HG03457 (cell line): ENCODE measurements at regions not wholly inside any gene's neighbourhood (a gene's known extent, or its start where the extent isn't known, plus 50 kb on each side); places are given as distances from the start of the nearest gene placed in this dataset.
"Not testable (repeated sequence)": the region's sequence is repeated elsewhere in the genome, so short reads cannot be mapped to it uniquely, and the experiment has no call there.

ENCODE experiments used
- ATAC-seq: cut with Tn5 transposase; IDR thresholded peaks from one replicate; pipeline ENCODE4 v1.9.1; 2021; ENCODE audit warnings: moderate number of reproducible peaks; ENCODE audit not compliant: unreplicated experiment

DNA sequence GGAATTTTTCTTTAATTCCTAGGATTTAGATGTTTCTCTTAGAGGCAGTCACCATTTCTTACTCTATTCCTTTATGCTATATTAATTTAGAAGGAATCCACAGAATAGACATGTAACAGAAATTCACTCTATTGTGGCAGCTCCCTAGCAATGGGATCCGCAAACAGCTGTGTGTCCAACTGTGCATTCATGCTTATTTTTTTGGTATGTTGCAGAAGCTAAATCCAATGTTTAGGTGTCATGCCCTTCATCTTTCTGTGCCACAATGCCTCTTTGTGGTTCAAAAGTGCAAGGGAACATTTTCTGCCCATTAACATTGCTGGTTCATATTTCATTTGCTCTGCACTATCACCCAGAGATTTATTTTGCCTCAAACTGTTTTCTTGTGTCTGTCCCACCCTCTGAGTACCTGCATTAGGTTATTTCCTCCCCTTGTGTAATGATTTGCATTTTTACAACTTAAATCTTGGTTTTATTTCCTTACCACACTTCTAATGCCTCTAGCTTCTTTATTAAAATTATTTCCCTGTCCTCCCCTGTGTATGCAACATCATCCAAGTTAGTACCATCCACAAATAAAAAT is 816.5 kb downstream of the EFNA5 start:
- ATAC-seq, result no peak

DNA sequence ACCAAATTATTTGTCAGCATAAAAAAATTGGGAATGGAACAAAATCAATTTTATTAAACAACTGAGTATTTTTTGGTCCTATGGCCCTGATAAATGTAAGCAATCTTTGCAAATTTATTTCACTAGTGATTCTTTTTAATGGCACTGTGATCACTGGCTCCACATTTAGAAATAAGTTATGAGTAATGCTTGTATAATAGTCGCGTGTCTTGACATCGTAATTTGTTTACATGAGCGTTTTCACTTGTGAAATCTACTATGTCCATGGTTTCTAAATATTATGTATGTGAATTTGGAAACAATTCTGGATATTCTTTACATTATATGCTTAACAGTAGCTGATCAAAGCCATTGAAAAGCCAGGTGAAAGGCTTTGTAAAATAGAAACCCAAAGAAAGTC is 817.5 kb downstream of the EFNA5 start:
- no peak for ATAC-seq

DNA sequence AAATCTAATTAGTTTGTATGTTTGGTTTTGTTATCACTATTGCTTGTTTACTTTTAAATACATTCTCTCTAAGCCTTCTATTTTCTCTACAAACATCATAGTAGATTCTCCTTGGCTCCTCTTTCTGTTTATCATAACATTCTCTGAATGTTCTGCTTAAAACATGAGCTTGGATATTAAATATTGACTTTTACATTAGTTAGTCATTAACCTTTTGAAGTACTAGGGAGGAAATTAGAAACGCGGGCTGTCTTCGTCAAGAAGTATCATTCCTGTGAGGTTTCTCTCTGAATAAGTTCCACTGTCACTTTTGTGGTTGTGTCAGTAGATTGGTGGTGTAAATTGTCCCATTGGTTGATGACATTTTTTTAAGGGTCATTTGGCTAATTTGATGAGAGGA is 821.5 kb downstream of the EFNA5 start:
- no peak for ATAC-seq

DNA sequence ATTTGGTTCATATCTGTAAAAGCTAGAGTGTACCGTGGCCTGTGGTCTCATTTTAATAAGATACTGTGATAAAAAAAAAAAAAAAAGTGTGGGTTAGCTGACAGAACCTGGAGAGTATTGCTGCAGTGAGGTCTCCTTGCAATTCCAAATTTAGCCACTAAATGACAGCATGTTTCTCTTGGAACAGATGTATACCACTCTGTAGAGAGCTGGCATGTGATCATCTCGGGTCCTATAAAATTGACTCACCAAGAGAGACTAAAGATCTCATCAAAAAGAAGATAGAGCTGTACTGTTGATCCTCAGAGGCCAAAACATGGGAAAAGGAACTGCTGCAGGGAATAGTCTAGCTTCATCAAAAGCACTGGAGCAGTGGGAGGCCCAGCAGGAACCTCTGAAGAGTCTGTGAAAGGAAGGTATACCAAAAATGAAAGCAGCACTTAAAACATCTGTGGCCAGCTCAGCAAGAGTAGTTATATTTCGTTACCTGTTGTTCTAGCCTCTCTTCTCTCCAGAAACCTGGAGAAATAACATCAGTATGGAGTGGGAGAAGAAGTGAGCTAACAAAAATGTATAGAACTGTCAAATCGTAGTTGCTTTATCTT is 826.8 kb downstream of the EFNA5 start:
- no peak for ATAC-seq

DNA sequence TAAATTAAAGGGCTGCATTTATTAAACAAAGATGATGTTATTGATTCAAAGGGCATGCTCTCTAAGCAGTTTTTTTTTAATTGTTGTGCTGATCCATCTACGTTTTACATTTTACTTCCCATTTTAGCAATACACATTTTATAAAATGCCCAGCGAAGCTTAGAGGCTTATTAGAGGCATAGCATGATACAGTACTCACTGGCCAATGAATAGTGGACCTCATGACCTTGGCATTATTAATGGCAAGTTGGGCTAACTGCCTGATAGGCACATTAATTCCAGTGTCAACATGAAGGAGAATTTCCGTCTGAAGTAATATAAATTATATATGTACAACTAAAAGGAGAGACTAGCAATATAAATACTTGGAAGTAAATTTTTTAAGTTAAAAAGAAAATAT is 837.2 kb downstream of the EFNA5 start:
- ATAC-seq, result no peak

DNA sequence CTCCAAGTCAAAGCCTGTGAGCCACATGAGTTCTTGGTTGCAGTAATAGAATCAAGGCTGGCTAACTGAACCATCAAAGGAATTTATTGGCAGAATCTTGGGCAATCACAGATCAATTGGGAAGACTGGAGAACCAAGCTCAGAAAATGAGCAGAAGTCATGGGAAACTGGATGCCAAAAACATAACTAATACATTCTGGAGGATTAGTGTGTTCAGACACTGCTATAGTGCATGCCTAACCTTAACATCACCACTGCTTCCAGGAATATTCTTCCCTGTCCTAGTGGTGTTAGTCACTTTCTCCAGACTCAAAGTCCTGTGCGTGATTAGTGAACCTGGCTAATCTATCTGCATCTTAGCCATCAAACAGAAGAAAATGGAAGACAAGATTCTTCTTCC is 843.7 kb downstream of the EFNA5 start:
- no peak for ATAC-seq

DNA sequence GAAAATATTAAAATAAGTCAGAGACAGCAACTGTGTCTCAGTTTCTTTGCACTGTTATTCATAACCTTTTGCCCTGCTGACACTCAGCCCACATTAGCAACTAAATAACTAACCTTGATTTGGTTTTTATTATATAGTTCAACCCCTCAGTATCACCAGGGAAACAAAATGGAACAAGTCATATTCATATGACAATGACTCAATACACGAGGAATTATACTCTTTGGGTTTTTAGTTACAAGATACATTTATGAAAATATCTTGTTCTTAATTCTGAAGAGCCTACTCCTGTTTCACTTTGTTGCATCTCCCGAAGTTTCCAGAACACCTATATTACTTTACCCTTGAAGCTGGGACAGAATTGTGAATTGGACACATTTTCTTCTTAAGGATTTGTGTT is 845.4 kb downstream of the EFNA5 start:
- ATAC-seq, result no peak

DNA sequence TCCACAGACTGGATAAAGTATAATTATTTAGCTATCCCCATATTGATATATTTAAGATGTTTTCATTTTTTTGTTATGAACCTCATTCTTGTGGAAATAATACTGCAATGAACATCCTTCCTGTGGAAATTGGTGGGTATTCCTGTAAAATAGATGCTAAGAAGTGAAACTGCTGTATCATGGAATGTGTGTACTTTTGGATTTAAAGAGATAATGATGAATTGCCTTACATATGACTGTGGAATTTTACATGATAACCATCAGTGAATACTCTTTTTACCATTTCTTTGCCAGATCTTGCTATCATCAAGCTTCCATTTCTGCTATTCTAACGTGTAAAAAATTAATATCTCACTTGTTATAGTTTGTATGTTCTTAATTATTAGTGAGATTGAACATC is 847.9 kb downstream of the EFNA5 start:
- ATAC-seq, result no peak

DNA sequence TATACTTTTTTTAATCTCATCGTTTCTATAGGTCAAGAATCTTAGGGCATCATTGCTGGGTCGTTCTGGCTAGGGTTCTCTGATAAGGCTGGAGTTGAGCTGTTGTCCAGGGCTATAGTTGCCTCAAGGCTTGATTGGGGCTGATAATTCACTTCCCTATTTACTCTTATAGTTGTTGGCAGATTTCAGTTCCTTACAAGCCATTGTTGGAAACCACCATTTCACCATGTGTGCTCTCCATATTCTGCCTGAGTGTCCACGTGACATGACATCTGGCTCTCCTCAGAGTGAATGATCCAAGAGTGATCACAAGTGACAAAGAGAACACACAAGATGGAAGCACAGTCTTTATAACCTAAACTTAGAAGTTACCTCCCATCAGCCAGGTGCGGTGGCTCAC is 852.2 kb downstream of the EFNA5 start:
- ATAC-seq, result no peak

DNA sequence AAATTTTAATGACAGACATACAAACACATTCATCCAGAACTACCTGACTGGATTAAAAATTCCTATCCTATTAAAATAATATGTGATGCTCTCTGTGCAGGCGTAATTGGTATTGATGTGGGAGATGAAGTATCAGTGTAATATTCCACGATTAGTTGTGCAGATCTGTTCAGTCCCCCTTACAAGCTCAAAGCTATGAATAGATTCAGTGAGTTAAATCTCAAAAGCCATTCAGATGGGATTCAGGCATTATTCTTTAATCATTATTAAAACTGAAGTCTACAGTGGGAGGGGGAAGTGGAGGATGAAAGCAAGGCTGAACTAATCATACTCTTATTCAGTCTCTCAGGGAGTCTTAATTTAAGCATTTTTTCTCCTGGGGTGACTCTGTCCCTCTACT is 855.8 kb downstream of the EFNA5 start:
- no peak for ATAC-seq

DNA sequence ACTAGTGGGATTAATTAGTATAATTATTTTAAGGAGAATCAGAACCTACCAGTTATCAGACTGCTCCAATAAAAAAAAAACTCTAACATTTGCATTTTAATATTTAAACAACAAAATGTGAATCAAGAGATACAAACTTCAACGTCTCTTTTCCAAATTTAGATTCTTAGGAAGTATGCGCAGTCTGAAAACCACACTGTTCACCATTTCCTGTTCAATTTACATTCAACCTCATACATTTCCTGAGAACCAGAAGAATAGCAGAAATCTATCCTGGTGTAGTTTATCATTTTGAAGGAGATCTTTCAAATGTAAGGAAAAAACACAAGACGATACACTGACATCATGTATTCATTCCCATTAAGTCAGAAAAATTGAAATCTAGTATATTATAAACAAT is 869.2 kb downstream of the EFNA5 start:
- ATAC-seq, result no peak

DNA sequence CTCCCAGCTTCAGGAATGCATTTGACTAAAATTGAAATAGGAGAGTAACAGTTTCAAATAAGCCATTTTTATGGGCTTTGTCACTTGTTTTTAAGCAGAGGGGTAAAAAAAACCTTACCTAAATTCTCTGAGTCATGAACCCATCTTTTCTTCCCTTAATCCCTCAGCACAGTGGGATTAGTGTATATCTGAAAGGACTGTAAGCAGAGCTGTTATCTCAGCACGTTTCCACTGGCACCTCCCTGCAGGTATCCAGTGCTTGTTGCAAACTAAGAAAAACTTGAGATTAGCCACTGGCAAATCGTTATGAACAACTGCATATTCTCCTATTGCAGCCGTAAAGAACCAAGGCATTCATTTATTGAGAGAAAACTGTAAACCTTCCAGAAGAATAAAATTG is 872.7 kb downstream of the EFNA5 start:
- ATAC-seq, result no peak

DNA sequence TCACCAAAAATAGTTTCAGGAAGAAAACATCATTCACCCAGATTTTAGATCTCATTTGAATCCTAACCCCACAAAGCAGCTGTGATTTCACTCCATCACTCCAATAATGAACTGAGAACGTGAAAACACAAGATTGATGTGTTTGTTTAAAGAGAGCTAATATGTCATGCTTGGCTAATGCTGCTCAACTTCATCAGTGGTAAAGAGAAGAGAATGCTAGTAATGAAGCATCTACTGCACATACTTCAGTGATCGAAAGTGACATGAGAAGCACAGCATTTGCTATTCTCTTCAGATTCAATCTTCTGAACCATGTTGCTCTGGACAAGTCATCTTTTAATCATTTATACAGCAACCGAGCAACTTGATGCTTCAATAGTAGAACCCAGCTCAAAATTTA is 874.7 kb downstream of the EFNA5 start:
- ATAC-seq, result no peak

DNA sequence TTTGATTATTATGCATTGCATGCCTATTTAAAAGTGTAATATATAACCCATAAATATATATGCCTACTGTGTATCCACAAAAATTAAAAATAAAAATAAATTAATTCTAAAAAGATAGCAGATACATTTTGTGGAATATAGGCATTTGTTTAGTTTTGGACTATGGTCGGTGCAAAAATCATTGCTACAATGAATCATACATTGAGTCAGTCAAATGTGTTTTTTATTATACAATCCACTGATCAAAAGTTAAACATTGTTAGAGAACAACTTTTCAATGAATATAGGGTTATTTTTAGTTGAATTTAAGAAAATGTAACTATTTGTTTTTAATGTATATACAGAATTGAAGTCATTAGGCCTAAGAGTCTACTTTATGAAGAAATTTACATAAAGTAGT is 885.9 kb downstream of the EFNA5 start:
- ATAC-seq, result no peak

DNA sequence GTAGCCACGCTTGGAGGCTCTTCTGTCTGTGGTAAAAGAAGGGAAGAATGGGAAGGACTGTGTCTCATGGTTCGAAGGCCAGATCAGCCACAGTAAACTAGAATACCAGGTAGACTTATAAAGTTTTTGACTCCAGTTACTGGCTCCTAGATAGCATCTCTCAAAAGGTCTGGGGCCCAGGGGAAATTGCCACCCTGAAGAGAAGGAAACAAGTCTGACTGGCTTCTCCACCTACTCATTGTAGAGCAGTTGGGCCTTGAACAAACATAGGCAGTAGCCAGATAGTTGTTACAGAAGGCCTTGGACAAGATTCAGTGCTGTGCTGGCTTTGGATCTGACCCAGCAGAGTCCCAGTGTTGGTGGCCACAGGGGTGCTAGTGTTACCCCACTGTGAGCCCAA is 890.4 kb downstream of the EFNA5 start:
- no peak for ATAC-seq

DNA sequence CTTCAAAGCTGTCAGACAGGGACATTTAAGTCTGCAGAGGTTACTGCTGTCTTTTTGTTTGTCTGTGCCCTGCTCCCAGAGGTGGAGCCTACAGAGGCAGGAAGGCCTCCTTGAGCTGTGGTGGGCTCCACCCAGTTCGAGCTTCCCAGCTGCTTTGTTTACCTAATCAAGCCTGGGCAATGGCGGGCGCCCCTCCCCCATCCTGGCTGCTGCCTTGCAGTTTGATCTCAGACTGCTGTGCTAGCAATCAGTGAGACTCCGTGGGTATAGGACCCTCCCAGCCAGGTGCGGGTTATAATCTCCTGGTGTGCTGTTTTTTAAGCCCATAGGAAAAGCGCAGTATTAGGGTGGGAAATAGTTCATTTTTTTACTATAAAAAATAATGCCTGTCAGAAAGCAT is 894.2 kb downstream of the EFNA5 start:
- ATAC-seq, result not testable (repeated sequence)

DNA sequence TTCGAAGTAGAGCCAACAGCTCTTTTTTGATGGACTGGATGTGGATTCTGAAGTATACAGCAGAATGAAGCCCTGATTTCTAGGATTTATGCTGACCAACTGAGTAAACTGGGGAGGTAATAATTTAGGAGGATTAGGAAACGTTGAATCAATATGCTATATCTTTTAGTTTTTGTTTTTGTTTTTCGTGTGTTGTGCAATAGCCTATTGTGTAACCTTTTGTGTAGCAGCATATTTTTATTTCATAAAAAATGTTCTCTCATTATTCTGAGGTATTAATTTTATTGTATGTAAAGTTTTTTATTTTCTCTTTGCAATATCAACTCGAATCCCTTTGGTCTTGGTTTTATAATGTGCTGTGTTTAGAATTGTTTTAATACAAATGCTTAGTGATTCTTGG is 902.3 kb downstream of the EFNA5 start:
- no peak for ATAC-seq

DNA sequence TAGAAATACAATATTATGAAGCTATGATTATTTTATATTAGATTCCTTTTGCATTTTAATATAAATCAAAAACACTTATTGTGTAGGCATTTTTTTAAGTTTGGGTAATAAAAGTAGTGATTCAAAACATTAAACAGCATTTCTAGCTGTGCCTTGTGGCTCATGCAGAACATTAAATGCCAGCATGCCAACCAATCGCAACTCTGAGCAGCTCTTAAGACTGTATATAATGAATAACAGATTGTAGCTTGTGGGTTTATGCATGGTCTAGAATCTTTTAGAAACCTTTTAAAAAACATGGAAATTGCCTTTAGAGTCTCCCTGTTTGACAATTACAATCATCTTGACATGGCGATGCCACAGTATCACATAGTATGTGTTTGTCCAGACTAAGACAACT is 903.8 kb downstream of the EFNA5 start:
- no peak for ATAC-seq

DNA sequence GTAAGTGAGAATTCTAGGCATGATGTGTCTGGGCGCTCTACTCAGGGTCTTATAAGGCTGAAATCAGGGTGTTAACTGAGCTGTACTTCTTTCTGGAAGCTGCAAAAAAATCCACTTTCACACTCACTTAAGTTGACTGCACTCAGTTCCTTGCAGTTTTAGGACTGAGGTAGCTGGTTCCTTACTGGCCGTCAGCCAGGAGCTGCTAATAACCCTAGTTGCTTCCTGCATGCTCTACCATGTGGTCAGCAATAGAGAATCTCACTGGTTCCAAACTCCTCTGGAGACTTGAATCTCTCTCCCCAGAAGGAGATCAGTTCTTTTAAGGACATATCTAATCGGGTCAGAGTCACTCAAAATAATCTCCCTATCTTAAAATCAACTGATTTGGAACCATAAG is 911.2 kb downstream of the EFNA5 start:
- ATAC-seq, result no peak

DNA sequence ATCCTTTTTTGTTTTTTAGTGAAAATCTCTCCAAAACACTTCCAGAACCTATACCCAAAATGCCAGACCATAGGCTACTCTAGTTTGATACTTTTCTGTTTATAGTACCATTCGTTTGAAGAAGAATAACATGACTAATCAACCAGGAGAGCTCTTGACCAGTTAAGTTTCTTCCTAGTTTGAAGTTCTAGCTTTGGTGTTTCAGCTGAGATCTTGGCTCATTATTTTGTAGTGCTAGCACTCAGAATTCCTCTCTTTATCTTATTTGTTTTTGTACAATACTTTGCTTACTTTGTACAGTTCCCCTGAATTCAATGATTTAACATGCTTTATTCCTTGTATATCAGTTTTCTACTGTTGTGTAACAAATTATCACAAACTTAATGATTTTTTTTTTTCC is 911.6 kb downstream of the EFNA5 start:
- no peak for ATAC-seq

DNA sequence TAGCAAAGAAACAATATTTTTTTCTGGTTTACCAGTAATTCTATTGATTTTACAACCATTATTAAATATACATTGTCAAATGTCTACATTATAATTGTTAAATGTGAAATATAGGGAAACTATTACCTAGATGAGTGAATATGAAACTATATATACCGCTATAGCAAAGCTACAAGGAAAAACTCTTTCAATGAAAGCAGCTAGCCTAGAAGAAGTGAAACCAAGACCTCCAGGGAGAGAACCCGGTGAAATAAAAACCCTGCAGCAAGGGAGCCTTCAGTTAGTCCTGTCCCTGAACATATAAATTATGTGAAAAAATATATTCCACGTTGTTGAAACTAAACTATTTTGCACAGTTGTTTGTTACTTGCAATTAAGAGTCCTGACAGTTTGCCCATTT is 913.1 kb downstream of the EFNA5 start:
- no peak for ATAC-seq

DNA sequence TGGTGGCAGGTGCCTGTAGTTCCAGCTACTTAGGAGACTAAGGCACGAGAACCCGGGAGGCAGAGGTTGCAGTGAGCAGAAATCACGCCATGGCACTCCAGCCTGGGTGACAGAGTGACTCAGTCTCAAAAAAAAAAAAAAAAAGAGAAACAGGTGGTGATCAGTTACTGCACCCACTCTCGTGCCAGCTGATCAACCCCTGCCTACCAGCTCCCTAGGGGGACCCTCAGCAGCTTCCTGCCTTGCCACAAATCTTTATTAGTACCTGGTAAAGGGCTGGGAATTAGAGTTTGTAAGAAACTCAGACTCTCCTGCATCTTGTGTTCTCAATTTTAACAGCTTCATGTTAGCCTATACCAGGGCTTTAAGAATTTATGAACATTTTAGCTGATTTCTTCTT is 914.9 kb downstream of the EFNA5 start:
- no peak for ATAC-seq

DNA sequence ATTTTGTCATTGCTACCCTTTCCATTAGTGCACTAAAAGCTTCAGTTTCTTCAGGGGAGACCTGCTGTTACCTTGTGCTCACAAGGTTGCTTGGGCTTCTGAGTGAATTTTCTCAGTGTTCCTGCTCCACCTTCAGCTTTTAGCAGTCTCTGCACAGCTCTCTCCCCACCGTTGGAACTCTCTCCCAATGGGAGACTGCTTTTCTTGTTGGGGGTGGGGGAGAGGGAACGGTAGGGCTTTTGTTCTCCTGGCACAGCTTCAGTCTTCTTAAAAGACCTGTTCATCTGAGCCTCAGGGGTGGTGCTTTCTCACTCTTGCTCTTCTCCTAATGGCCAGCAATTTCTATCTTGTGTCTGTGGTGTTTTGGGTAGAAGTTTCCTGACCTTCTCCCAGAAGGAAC is 915.7 kb downstream of the EFNA5 start:
- no peak for ATAC-seq
